Esophagus squamous epithelium (tissue), 5 donors: ENCODE measurements at regions not wholly inside any gene's neighbourhood (a gene's known extent, or its start where the extent isn't known, plus 50 kb on each side); places are given as distances from the start of the nearest gene placed in this dataset.

Experiments
- DNase-seq: peaks from one replicate; lab custom pipeline; 2025; lab: John Stamatoyannopoulos, UW
- H3K27ac ChIP-seq, 4 donors: fragments of 200-600 bp; sonication (generic); one replicate each; pipeline ENCODE4 v1.5.1; 2016 to 2019; ENCODE audit warnings: mild to moderate bottlenecking in 1 of 4
- H3K27me3 ChIP-seq, 4 donors: fragments of 200-600 bp; sonication (generic); 1 replicate in 3 of 4; 2 replicates in 1 of 4; pipeline versions ENCODE4 v1.5.1 to v1.6.0; 2017 to 2021; ENCODE audit warnings: antibody characterized with exemption in 1 of 4
- H3K36me3 ChIP-seq, 3 donors: fragments of 200-600 bp; sonication (generic); one replicate each; pipeline ENCODE4 v1.5.1; 2016 to 2019
- H3K4me1 ChIP-seq, 3 donors: fragments of 200-600 bp; sonication (generic); one replicate each; pipeline ENCODE4 v1.5.1; 2017 to 2019
- H3K4me3 ChIP-seq, 4 donors: fragments of 200-600 bp; sonication (generic); 1 replicate in 3 of 4; 2 replicates in 1 of 4; pipeline ENCODE4 v1.5.1; 2016 to 2019; ENCODE audit warnings: mild to moderate bottlenecking in 2 of 4, moderate library complexity in 1 of 4
- H3K9me3 ChIP-seq, 3 donors: fragments of 200-600 bp; sonication (generic); one replicate each; pipeline ENCODE4 v1.5.1; 2016 to 2019
- POLR2A ChIP-seq, 4 donors: fragments of 450-650 bp; IDR thresholded peaks; one replicate each; pipeline ENCODE4 v1.6.1; 2017; ENCODE audit warnings: antibody characterized with exemption in 4 of 4, mild to moderate bottlenecking in 4 of 4, moderate library complexity in 3 of 4
- WGBS, 2 donors: methylation state at CpG; one replicate each; pipeline ENCODE4 v1.1.5; 2018; 5-methylcytosine and 5-hydroxymethylcytosine counted together
- intact Hi-C: fragments of 100-400 bp; cut with DNase I; formaldehyde crosslinking; loops from one replicate; pipeline ENCODE4 v1.15.0; 2022
- TF ChIP-seq, protein P1 (sequence below), 6 experiments: fragments of 450-650 bp in 4 of 6; fragments of 200-600 bp in 2 of 6; sonication (generic) in 2 of 6; IDR thresholded peaks; one replicate each; pipeline ENCODE4 v1.5.1; 2016 to 2019; ENCODE audit warnings: antibody characterized with exemption in 6 of 6, mild to moderate bottlenecking in 4 of 6, moderate library complexity in 4 of 6
- donor health status: DM: yes; HTN: yes; CAD: no.

DNA sequence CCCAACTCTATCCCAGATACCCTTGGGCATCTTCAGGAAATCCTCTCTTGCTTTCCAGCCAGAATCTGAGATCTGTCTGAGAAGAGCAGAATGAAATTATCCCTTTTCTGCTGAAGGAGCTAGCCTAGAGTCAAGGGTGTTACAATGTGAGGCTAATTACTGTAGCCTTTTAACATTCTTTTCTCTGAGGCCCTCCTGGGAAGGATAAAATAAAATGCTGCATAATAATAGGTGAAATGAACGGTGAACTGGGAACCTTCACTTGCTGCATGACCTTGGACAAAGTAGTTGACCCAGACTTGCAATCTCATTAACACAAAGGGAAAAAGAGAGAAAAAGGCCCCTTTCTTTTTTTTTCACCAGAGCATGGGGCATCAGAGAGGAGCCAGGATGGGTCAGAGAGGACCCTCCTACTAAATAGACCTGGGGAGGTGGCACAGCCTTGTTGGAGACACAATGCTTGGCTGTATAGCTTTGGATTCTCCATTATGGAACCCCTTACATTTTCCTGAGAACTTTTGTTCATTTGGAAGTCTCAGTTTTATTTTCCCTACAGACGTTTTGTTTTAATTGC is 137.0 kb upstream of the LIPC start:
- intact Hi-C loops, result no loop called here

DNA sequence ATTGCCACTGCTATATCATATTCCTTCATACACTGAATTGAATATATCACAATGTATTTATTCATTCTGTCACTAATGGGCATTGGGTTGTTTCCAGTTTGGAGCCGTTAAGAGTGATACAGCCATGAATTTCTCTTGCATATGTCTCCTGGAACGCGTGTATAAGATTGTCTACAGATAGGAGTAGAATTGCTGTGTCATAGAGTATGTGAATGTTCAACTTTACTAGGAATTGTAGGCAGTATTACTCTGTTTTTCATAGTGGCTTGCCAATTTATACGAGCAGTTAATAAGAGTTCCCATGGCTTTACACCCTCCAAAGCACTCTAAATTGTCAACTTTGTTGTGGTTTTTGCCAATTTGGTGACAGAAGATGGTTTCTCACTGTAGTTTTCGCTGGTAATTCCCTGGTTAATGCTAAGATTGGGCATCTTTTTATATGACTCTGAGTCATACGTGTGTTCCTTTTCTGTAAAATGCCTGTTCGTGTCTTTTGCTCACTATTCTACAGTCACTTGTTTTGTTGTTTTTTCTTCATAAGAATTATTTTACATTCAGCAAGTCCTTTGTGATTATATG is 136.1 kb upstream of the LIPC start:
- H3K4me1 ChIP-seq, result peaks cover 0 to 24% (median 0%) of the 10 kb centered on the region in 3 donors
- WGBS, 2 donors, result 58 to 75% methylated on average over 7 of the region's 7 CpGs
- H3K27ac ChIP-seq, result no peak overlapping the region
- H3K27me3 ChIP-seq, result no peaks in the 10 kb centered on the region
- H3K4me3 ChIP-seq, result no peak overlapping the region
- H3K9me3 ChIP-seq, result peaks cover 0 to 12% (median 6%) of the 10 kb centered on the region in 3 donors
- intact Hi-C loops, result no loop called here
- TF ChIP-seq POLR2A (IDR thresholded peaks at IDR 0.05), result no peak
- TF ChIP-seq, protein P1, sequence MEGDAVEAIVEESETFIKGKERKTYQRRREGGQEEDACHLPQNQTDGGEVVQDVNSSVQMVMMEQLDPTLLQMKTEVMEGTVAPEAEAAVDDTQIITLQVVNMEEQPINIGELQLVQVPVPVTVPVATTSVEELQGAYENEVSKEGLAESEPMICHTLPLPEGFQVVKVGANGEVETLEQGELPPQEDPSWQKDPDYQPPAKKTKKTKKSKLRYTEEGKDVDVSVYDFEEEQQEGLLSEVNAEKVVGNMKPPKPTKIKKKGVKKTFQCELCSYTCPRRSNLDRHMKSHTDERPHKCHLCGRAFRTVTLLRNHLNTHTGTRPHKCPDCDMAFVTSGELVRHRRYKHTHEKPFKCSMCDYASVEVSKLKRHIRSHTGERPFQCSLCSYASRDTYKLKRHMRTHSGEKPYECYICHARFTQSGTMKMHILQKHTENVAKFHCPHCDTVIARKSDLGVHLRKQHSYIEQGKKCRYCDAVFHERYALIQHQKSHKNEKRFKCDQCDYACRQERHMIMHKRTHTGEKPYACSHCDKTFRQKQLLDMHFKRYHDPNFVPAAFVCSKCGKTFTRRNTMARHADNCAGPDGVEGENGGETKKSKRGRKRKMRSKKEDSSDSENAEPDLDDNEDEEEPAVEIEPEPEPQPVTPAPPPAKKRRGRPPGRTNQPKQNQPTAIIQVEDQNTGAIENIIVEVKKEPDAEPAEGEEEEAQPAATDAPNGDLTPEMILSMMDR (IDR thresholded peaks at IDR 0.05), result no peak
- no peak for DNase-seq
- no peaks in the 10 kb centered on the region for H3K36me3 ChIP-seq

More for the DNA sequence above, 137.0 kb upstream of the LIPC start:
- TF ChIP-seq POLR2A (IDR thresholded peaks at IDR 0.05), result no peak
- TF ChIP-seq, protein P1 (IDR thresholded peaks at IDR 0.05), result no peak
- Histone ChIP-seq H3K4me1 (peaks cover 0 to 24% (median 0%) of the 10 kb centered on the region in 3 donors), H3K27ac (no peak overlapping the region), H3K27me3 (no peaks in the 10 kb centered on the region), H3K9me3 (peaks cover 0 to 12% (median 6%) of the 10 kb centered on the region in 3 donors), H3K36me3 (no peaks in the 10 kb centered on the region), H3K4me3 (no peak overlapping the region)
- DNase-seq, result no peak
- 93% methylated on average over 2 of the region's 2 CpGs for WGBS, 2 donors

DNA sequence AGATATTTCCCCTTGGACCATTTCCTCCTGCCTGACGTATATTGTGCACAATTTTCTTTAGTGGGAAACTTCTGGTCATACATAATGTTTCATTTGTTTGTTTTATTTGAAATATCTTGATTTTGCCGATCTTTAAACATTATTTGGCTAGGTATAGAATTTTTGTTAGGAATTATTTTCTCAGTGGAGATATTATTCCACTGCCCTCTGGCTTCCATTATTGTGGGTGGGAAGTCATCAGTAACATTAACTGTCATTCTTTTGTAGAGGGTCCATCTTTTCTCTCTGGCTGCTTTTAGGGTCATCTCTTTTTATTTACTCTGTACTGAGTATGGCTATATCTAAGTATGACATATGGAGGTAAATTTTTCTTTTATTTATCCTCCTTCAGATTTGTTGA is 135.5 kb upstream of the LIPC start:
- intact Hi-C loops, result no loop called here
- Histone ChIP-seq H3K4me3 (no peak overlapping the region), H3K27ac (no peak overlapping the region), H3K36me3 (no peaks in the 10 kb centered on the region), H3K9me3 (peaks cover 0 to 12% (median 6%) of the 10 kb centered on the region in 3 donors), H3K27me3 (no peaks in the 10 kb centered on the region), H3K4me1 (peaks cover 0 to 24% (median 0%) of the 10 kb centered on the region in 3 donors)
- DNase-seq, result no peak
- 39 to 63% methylated on average over 2 of the region's 2 CpGs for WGBS, 2 donors
- TF ChIP-seq, protein P1 (IDR thresholded peaks at IDR 0.05), result no peak
- TF ChIP-seq POLR2A (IDR thresholded peaks at IDR 0.05), result no peak

DNA sequence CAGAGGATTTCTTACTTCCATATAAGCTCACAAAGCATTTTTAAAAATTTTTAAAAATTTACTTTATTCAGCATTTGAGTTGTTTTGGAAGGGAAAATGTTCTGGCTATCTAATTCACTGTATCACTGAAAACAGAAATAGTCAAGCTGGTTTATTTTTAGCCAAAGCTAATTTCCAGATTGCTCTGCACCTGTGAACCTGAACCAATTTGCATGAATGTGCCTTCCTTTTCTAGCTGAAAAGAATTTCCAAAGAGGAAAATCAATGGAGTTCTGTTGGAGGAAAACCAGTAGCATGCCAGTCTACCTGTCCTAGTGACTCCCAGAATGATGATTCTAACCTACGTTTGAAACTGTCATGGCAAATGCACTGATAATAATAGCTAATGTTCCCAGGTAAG is 134.2 kb upstream of the LIPC start:
- H3K4me3 ChIP-seq, result no peak overlapping the region
- H3K27ac ChIP-seq, result no peak overlapping the region
- no peaks in the 10 kb centered on the region for H3K36me3 ChIP-seq
- TF ChIP-seq, protein P1 (IDR thresholded peaks at IDR 0.05), result no peak
- TF ChIP-seq POLR2A (IDR thresholded peaks at IDR 0.05), result no peak
- 90 to 93% methylated on average over 1 of the region's 1 CpG for WGBS, 2 donors
- no peak for DNase-seq
- no peaks in the 10 kb centered on the region for H3K27me3 ChIP-seq
- H3K4me1 ChIP-seq, result peaks cover 0 to 22% (median 0%) of the 10 kb centered on the region in 3 donors
- intact Hi-C loops, result no loop called here
- H3K9me3 ChIP-seq, result peaks cover 0 to 3% (median 0%) of the 10 kb centered on the region in 3 donors
